ENCODE measurements at regions not wholly inside any gene's neighbourhood (a gene's known extent, or its start where the extent isn't known, plus 50 kb on each side); places are given as distances from the start of the nearest gene placed in this dataset.

DNA sequence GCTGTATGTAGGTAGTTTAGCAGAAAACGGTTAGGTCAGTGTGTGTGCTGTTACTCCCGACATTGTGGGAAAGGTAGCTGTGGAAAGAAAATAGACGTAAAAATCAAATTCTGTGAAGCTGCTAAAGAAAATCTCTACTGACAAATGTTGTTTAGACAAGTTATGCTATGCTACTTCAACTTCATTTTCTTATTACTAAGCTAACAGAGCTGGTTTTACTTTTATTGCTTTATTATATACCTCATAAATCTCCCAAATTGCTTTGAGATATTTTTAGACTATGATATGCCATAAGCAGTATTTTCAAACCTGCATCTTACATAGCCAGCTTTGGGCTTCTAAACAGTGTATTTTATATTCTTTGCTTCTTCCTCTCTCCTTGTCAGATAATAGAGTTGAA lies 108.2 kb upstream of the PACRGL start:
- POLR2A ChIA-PET, result no interaction called here
- ATAC-seq (no peak), DNase-seq (no peak)
- no peaks in the 10 kb centered on the region for H3K36me3 Mint-ChIP-seq (ENCODE audit: low read depth)
- TF ChIP-seq, protein P1, sequence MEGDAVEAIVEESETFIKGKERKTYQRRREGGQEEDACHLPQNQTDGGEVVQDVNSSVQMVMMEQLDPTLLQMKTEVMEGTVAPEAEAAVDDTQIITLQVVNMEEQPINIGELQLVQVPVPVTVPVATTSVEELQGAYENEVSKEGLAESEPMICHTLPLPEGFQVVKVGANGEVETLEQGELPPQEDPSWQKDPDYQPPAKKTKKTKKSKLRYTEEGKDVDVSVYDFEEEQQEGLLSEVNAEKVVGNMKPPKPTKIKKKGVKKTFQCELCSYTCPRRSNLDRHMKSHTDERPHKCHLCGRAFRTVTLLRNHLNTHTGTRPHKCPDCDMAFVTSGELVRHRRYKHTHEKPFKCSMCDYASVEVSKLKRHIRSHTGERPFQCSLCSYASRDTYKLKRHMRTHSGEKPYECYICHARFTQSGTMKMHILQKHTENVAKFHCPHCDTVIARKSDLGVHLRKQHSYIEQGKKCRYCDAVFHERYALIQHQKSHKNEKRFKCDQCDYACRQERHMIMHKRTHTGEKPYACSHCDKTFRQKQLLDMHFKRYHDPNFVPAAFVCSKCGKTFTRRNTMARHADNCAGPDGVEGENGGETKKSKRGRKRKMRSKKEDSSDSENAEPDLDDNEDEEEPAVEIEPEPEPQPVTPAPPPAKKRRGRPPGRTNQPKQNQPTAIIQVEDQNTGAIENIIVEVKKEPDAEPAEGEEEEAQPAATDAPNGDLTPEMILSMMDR (IDR thresholded peaks at IDR 0.05), result no peak
- H3K9me3 Mint-ChIP-seq, result no peaks in the 10 kb centered on the region
- H3K27ac Mint-ChIP-seq, result no peak overlapping the region
- no peaks in the 10 kb centered on the region for H3K4me1 Mint-ChIP-seq (ENCODE audit: low read depth)
- intact Hi-C loops (cut with micrococcal nuclease), result no loop called here
- H3K27me3 Mint-ChIP-seq, result no peaks in the 10 kb centered on the region
- CTCF ChIA-PET, result interaction anchor here (0.9 to 1.4 kb wide), 2 partner anchors 8 to 93 kb away, joined by 3 to 4 read pairs; no protein-coding TSS in a partner anchor
- no peak overlapping the region for H3K4me3 Mint-ChIP-seq

DNA sequence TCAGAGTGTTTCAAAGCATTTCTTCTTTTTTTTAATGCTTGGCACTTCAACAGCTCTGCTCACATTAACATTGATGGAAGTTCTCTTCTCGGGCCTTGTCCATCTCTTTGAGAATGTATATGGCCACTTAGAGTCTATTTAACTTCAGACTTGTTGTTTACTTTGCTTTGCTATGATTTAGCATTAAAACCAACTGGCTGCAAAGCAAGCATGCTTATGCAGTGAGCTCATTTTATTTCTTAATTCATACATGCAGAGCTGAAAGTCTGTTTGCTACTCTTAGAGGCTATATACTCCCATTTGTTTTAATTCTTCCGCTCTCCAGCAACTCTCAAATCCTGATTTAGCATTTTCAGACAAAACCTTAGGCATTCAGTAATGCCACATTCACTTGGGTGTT lies 107.6 kb upstream of the PACRGL start:
- no peaks in the 10 kb centered on the region for H3K27me3 Mint-ChIP-seq
- TF ChIP-seq, protein P1 (IDR thresholded peaks at IDR 0.05), result no peak
- H3K9me3 Mint-ChIP-seq, result no peaks in the 10 kb centered on the region
- no peak overlapping the region for H3K27ac Mint-ChIP-seq
- ATAC-seq, result no peak
- H3K4me3 Mint-ChIP-seq, result no peak overlapping the region
- ChIA-PET CTCF (interaction anchor here (0.9 to 1.4 kb wide), 2 partner anchors 8 to 93 kb away, joined by 3 to 4 read pairs; no protein-coding TSS in a partner anchor), POLR2A (no interaction called here)
- intact Hi-C loops (cut with micrococcal nuclease), result no loop called here
- no peak for DNase-seq
- H3K36me3 Mint-ChIP-seq (ENCODE audit: low read depth), result no peaks in the 10 kb centered on the region
- H3K4me1 Mint-ChIP-seq (ENCODE audit: low read depth), result no peaks in the 10 kb centered on the region

DNA sequence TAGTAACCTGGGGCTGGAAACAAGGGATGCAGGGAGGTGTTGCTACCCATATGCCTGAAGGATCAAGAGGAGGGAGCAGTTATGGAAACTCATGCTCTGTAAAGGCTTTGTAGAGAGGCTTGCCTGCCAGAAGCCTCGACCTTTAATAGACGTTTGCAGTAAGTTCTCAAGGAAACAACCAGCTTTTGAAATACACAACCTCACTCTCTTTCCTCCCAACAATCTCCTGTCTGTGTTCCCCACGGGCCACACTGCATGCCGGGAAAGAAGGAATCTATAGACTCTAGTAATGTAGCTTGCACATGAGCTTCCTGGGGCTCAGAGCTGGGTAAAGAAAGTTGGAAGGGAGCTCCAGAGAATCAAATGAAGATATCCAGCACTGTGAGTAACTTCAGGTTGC lies 101.6 kb upstream of the PACRGL start:
- intact Hi-C loops (cut with micrococcal nuclease), result no loop called here
- DNase-seq, result no peak
- no peak for ATAC-seq
- TF ChIP-seq, protein P1 (IDR thresholded peaks at IDR 0.05), result no peak
- Mint-ChIP-seq H3K36me3 (ENCODE audit: low read depth) (no peaks in the 10 kb centered on the region), H3K4me1 (ENCODE audit: low read depth) (no peaks in the 10 kb centered on the region), H3K9me3 (no peaks in the 10 kb centered on the region), H3K27me3 (no peaks in the 10 kb centered on the region), H3K4me3 (no peak overlapping the region), H3K27ac (no peak overlapping the region)
- POLR2A ChIA-PET, result no interaction called here
- CTCF ChIA-PET, result no interaction called here

DNA sequence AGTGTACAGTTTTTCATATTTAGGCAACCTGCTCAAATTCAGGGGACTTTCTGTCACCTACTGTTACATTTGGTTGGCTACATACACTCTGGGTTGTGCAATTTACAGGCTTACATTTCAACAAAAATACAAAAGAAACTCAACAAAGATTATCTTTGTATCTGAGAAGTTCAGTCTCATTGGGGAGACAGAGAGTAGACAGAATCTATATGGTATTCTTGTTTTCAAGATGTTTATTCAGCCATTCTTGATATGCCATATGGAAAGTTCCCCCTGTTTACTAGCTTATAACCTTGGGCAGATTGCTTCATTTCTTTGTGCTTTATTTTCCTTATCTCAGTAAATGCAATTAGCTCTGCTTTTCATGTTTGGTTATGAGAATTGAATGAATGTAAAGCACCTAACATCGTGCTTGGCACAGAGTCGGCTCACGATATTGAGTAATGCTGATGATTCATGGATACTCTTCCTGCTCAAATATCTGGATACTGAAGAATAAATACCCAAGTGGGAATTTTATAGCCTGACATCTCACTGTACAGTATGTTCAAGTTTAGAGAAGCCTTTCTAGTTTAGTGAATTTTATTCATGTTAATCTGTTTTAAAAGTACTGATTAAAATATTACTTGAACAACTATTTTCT lies 96.5 kb upstream of the PACRGL start:
- Mint-ChIP-seq H3K27ac (no peak overlapping the region), H3K36me3 (ENCODE audit: low read depth) (no peaks in the 10 kb centered on the region), H3K9me3 (no peaks in the 10 kb centered on the region), H3K27me3 (peaks cover 4% of the 10 kb centered on the region), H3K4me1 (ENCODE audit: low read depth) (no peaks in the 10 kb centered on the region), H3K4me3 (no peak overlapping the region)
- ATAC-seq, result no peak
- no peak for DNase-seq
- intact Hi-C loops (cut with micrococcal nuclease), result no loop called here
- ChIA-PET CTCF (no interaction called here), POLR2A (no interaction called here)
- TF ChIP-seq, protein P1 (IDR thresholded peaks at IDR 0.05), result no peak

DNA sequence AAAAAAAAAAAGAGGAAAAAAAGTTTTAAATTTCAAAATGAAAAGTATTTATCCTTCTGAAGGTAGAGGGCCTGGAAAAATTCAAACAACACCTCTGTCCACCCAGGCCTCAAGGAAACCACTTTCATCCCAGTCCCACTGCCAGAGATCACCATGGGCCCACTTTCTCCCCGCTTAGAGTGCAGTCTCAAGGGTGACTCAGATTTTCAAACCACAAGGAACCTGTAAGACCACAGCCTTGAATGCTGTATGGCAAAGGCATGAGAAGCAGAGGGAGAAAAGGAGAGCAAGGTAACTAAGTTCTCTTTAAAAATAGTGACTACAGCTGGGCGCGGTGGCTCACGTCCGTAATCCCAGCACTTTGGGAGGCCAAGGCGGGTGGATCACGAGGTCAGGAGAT lies 87.9 kb upstream of the PACRGL start:
- intact Hi-C loops (cut with micrococcal nuclease), result no loop called here
- ATAC-seq (no peak), DNase-seq (no peak)
- CTCF ChIA-PET, result no interaction called here
- H3K4me1 Mint-ChIP-seq (ENCODE audit: low read depth), result no peaks in the 10 kb centered on the region
- TF ChIP-seq, protein P1 (IDR thresholded peaks at IDR 0.05), result no peak
- H3K27ac Mint-ChIP-seq, result no peak overlapping the region
- H3K27me3 Mint-ChIP-seq, result peaks cover 5% of the 10 kb centered on the region
- no peaks in the 10 kb centered on the region for H3K36me3 Mint-ChIP-seq (ENCODE audit: low read depth)
- no peaks in the 10 kb centered on the region for H3K9me3 Mint-ChIP-seq
- POLR2A ChIA-PET, result no interaction called here
- H3K4me3 Mint-ChIP-seq, result no peak overlapping the region
